ENCODE measurements at regions not wholly inside any gene's neighbourhood (a gene's known extent, or its start where the extent isn't known, plus 50 kb on each side); places are given as distances from the start of the nearest gene placed in this dataset.

DNA sequence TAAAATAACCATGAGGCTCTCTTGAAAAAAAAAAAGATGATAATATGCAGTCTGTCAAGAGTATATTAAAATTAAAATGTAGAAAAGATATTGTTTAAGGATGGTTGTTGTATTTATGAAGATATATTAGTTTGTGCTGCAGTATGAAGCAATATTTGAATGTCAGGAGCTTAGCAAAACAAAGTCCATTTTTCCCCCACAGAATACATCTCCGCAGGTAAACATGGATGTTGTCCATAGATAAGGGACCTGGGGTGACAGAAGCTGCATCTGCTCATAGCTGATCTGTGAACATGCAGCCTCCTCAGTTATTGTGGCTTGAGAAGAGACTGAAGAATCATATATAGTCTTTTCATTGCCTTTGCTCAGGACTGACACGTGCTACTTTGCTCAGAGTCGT lies 366.1 kb upstream of the MMADHC start:
- no peak overlapping the region for H3K4me3 ChIP-seq
- no peak overlapping the region for H3K27ac ChIP-seq
- H3K9me3 ChIP-seq = no peaks in the 10 kb centered on the region
- ATAC-seq = no peak
- TF ChIP-seq, protein P1, sequence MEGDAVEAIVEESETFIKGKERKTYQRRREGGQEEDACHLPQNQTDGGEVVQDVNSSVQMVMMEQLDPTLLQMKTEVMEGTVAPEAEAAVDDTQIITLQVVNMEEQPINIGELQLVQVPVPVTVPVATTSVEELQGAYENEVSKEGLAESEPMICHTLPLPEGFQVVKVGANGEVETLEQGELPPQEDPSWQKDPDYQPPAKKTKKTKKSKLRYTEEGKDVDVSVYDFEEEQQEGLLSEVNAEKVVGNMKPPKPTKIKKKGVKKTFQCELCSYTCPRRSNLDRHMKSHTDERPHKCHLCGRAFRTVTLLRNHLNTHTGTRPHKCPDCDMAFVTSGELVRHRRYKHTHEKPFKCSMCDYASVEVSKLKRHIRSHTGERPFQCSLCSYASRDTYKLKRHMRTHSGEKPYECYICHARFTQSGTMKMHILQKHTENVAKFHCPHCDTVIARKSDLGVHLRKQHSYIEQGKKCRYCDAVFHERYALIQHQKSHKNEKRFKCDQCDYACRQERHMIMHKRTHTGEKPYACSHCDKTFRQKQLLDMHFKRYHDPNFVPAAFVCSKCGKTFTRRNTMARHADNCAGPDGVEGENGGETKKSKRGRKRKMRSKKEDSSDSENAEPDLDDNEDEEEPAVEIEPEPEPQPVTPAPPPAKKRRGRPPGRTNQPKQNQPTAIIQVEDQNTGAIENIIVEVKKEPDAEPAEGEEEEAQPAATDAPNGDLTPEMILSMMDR (IDR thresholded peaks at IDR 0.05) = no peak
- TF ChIP-seq POLR2A (IDR thresholded peaks at IDR 0.05) = no peak
- no peaks in the 10 kb centered on the region for H3K27me3 ChIP-seq
- WGBS, 4 donors = 90 to 96% (median 92%) methylated on average over 3 of the region's 3 CpGs
- no peak for DNase-seq
- H3K4me1 ChIP-seq = peaks cover 0 to 8% (median 0%) of the 10 kb centered on the region in 12 donors
- no peaks in the 10 kb centered on the region for H3K36me3 ChIP-seq
- intact Hi-C loops (cut with DNase I) = no loop called here

DNA sequence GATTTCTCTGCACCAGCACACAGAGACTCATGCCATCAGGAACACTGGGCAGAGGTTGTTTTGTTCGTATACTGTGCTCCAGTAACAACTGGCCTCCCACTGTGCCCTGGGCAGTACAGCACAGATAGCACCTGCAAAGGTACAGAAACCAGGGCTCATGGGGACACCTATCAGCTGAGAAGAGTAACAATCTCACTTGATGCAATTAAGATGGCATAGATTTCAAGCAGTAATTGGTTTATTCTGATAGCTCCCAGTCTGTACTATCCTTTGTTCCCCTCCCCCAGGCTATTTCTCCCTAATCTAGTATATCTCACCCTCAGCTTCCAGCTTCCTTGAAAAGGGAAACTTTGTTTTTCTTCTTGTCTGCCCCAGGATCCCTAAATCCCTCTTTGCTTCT lies 343.9 kb upstream of the MMADHC start:
- no peak for ATAC-seq
- 62 to 71% (median 70%) methylated on average over 1 of the region's 1 CpG for WGBS, 4 donors

DNA sequence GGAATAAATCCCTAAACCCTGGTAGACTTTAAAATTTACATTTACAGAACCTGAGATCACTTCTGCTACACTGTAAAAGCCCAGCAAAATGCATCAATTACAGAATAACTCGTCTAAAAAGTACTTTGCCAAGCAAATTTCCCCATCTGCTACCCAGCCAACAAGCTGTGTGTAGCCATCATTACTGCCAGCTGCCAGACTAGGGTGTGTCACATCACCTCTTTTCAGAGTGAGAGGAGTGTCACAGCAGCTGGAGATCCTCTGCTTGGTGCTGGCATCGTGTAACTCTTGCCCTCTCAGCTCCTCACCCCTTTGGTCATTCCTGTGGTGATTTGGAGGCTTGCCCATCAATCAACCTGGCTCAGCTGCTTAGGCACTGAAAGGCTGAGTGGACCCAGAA lies 340.4 kb upstream of the MMADHC start:
- 45 to 60% (median 53%) methylated on average over 2 of the region's 2 CpGs for WGBS, 4 donors
- DNase-seq = no peak
- intact Hi-C loops (cut with DNase I) = no loop called here

More for the DNA sequence above, 343.9 kb upstream of the MMADHC start:
- H3K36me3 ChIP-seq = no peaks in the 10 kb centered on the region
- intact Hi-C loops (cut with DNase I) = no loop called here
- no peaks in the 10 kb centered on the region for H3K27me3 ChIP-seq
- no peak overlapping the region for H3K4me3 ChIP-seq
- H3K9me3 ChIP-seq = no peaks in the 10 kb centered on the region
- TF ChIP-seq POLR2A (IDR thresholded peaks at IDR 0.05) = no peak
- TF ChIP-seq, protein P1 (IDR thresholded peaks at IDR 0.05) = no peak
- DNase-seq = no peak
- no peaks in the 10 kb centered on the region for H3K4me1 ChIP-seq
- H3K27ac ChIP-seq = no peak overlapping the region

DNA sequence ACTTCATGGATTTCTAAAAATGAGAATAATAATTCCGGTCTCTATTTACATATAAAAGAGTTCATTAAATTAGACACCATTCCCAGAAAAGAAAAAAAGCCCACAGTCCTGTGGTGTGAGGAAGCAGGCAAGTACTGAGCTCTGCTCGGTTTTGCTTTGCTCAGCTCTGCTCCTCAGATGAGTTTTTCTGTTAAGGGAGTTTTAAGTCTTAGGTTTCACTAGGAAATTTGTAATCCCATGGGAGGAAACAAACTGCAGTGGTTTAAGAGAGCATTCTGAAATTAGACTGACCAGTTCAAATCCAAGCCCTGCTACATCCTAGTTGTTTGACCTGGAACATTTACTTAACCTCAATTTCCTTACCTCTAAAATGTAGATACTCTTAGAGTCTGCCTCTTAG lies 338.6 kb upstream of the MMADHC start:
- ATAC-seq (peak in 1 of 4 donors; percentile 37), DNase-seq (no peak)
- Histone ChIP-seq H3K4me3 (no peak overlapping the region), H3K36me3 (no peaks in the 10 kb centered on the region), H3K27me3 (no peaks in the 10 kb centered on the region), H3K27ac (no peak overlapping the region), H3K9me3 (peaks cover 0 to 6% (median under 1%) of the 10 kb centered on the region in 12 donors), H3K4me1 (no peaks in the 10 kb centered on the region)
- TF ChIP-seq, protein P1 (IDR thresholded peaks at IDR 0.05) = no peak
- no peak for TF ChIP-seq POLR2A (IDR thresholded peaks at IDR 0.05)
- intact Hi-C loops (cut with DNase I) = no loop called here
- 37 to 51% (median 50%) methylated on average over 2 of the region's 2 CpGs for WGBS, 4 donors

More for the DNA sequence above, 340.4 kb upstream of the MMADHC start:
- no peaks in the 10 kb centered on the region for H3K9me3 ChIP-seq
- ATAC-seq = no peak
- H3K4me3 ChIP-seq = no peak overlapping the region
- H3K27ac ChIP-seq = no peak overlapping the region
- no peak for TF ChIP-seq POLR2A (IDR thresholded peaks at IDR 0.05)
- no peaks in the 10 kb centered on the region for H3K27me3 ChIP-seq
- H3K4me1 ChIP-seq = no peaks in the 10 kb centered on the region
- no peaks in the 10 kb centered on the region for H3K36me3 ChIP-seq

DNA sequence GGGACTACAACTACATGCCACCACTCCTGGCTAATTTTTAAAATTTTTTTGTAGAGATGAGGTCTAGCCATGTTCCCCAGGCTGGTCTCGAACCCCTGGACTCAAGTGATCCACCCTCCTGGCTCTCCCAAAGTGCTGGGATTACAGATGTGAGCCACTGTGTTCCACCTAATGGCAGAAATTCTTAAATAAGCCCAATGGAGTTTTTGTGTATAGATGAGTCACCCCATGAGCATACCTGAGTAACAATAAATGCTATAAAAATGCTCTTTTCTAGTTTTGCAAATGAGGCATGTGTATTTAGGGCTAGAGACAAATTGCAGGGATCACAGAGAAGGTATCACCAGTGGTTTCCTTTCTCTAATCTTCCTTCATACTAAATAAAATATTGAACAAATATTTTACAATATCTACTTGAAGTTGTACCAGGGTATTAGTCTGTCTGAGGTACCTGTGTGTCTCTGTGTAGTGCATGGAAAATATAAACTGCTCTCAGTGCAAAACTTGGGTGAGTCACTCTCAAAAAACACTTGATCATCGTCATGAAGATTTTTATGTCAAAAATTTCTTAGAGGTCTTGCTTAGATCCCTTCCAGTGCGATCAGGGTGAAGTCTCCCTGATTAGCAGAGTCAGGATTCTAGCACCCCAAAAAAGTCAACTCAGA lies 337.1 kb upstream of the MMADHC start:
- 71 to 90% (median 82%) methylated on average over 3 of the region's 3 CpGs for WGBS, 4 donors
- Histone ChIP-seq H3K36me3 (no peaks in the 10 kb centered on the region), H3K9me3 (peaks cover 0 to 19% (median 4%) of the 10 kb centered on the region in 12 donors), H3K27ac (no peak overlapping the region), H3K27me3 (no peaks in the 10 kb centered on the region), H3K4me1 (no peaks in the 10 kb centered on the region), H3K4me3 (no peak overlapping the region)
- ATAC-seq (no peak), DNase-seq (no peak)
- TF ChIP-seq, protein P1 (IDR thresholded peaks at IDR 0.05) = no peak
- no peak for TF ChIP-seq POLR2A (IDR thresholded peaks at IDR 0.05)
- intact Hi-C loops (cut with DNase I) = no loop called here
